ENCODE measurements at regions not wholly inside any gene's neighbourhood (a gene's known extent, or its start where the extent isn't known, plus 50 kb on each side); places are given as distances from the start of the nearest gene placed in this dataset.

- TF ChIP-seq POLR2AphosphoS5 (IDR thresholded peaks at IDR 0.05; ENCODE audit: low read depth) (no peak), GABPA (IDR thresholded peaks at IDR 0.05; ENCODE audit: low read depth) (no peak), REST (IDR thresholded peaks at IDR 0.05; ENCODE audit: insufficient replicate concordance, low read depth) (no peak), SPI1 (IDR thresholded peaks at IDR 0.05; ENCODE audit: borderline replicate concordance, low read depth) (no peak), CTCF (IDR thresholded peaks at IDR 0.05; ENCODE audit: insufficient read depth, low read length) (no peak)
- H3K4me3 ChIP-seq (replicated peaks; ENCODE audit: insufficient read depth, low read length), result no peak overlapping the region
- no peak for DNase-seq (ENCODE audit: low read depth in 1 of 2, low spot score in 1 of 2)
- H3K27me3 ChIP-seq (ENCODE audit: insufficient read depth, poor library complexity, severe bottlenecking), result no peaks in the 10 kb centered on the region
- H3K27ac ChIP-seq (replicated peaks), result no peak overlapping the region
Measured at GRCh38 chr7:155169498-155170065, 99.5 kb downstream of the HTR5A start.

GRCh38 chr7:155170331-155170730, 100.2 kb downstream of the HTR5A start:
- H3K4me3 ChIP-seq (replicated peaks; ENCODE audit: insufficient read depth, low read length), result no peak overlapping the region
- no peak for DNase-seq (ENCODE audit: low read depth in 1 of 2, low spot score in 1 of 2)
- H3K27me3 ChIP-seq (ENCODE audit: insufficient read depth, poor library complexity, severe bottlenecking), result no peaks in the 10 kb centered on the region
- no peak overlapping the region for H3K27ac ChIP-seq (replicated peaks)
- no peak for TF ChIP-seq CTCF (IDR thresholded peaks at IDR 0.05; ENCODE audit: insufficient read depth, low read length)
- no peak for TF ChIP-seq REST (IDR thresholded peaks at IDR 0.05; ENCODE audit: insufficient replicate concordance, low read depth)

- H3K27me3 ChIP-seq (ENCODE audit: insufficient read depth, poor library complexity, severe bottlenecking), result no peaks in the 10 kb centered on the region
Measured at GRCh38 chr7:155172141-155172540, 102.0 kb downstream of the HTR5A start.

More at GRCh38 chr7:155172141-155172540, 102.0 kb downstream of the HTR5A start:
- Histone ChIP-seq H3K4me3 (replicated peaks; ENCODE audit: insufficient read depth, low read length) (no peak overlapping the region), H3K27ac (replicated peaks) (no peak overlapping the region)
- TF ChIP-seq REST (IDR thresholded peaks at IDR 0.05; ENCODE audit: insufficient replicate concordance, low read depth) (no peak), POLR2AphosphoS5 (IDR thresholded peaks at IDR 0.05; ENCODE audit: low read depth) (no peak), GABPA (IDR thresholded peaks at IDR 0.05; ENCODE audit: low read depth) (no peak), SPI1 (IDR thresholded peaks at IDR 0.05; ENCODE audit: borderline replicate concordance, low read depth) (no peak), CTCF (IDR thresholded peaks at IDR 0.05; ENCODE audit: insufficient read depth, low read length) (no peak)
- no peak for DNase-seq (ENCODE audit: low read depth in 1 of 2, low spot score in 1 of 2)

Data from HL-60 (cell line).